Brain pericyte (primary cell): ENCODE measurements at regions not wholly inside any gene's neighbourhood (a gene's known extent, or its start where the extent isn't known, plus 50 kb on each side); places are given as distances from the start of the nearest gene placed in this dataset.

Experiments
- DNase-seq: peaks from one replicate; pipeline ENCODE4 v3.0.0-alpha.2; 2012; ENCODE audit warnings: low read depth, low spot score

- no peak for DNase-seq
Measured at GRCh38 chr13:107865643-107866031, 349.7 kb downstream of the LIG4 start.

- no peak for DNase-seq
Measured at GRCh38 chr13:107865318-107865575, 350.1 kb downstream of the LIG4 start.

- DNase-seq: no peak
Measured at GRCh38 chr13:107864543-107865317, 350.6 kb downstream of the LIG4 start.

GRCh38 chr13:107860284-107860683 lies 355.1 kb downstream of the LIG4 start:
- no peak for DNase-seq

GRCh38 chr13:107854880-107855279 lies 360.5 kb downstream of the LIG4 start:
- no peak for DNase-seq

GRCh38 chr13:107852072-107852471 lies 363.3 kb downstream of the LIG4 start:
- DNase-seq: no peak

GRCh38 chr13:107851670-107852069 lies 363.7 kb downstream of the LIG4 start:
- no peak for DNase-seq

GRCh38 chr13:107847406-107847805 lies 367.9 kb downstream of the LIG4 start:
- DNase-seq: no peak

- no peak for DNase-seq
Measured at GRCh38 chr13:107846642-107847041, 368.7 kb downstream of the LIG4 start.

- DNase-seq: no peak
Measured at GRCh38 chr13:107845911-107846310, 369.4 kb downstream of the LIG4 start.

- no peak for DNase-seq
Measured at GRCh38 chr13:107843681-107844080, 371.7 kb downstream of the LIG4 start.

GRCh38 chr13:107843281-107843680 lies 372.1 kb downstream of the LIG4 start:
- no peak for DNase-seq

- no peak for DNase-seq
Measured at GRCh38 chr13:107842562-107843180, 372.7 kb downstream of the LIG4 start.

- no peak for DNase-seq
Measured at GRCh38 chr13:107838588-107839161, 376.7 kb downstream of the LIG4 start.

GRCh38 chr13:107836685-107837084 lies 378.7 kb downstream of the LIG4 start:
- DNase-seq: no peak

- DNase-seq: no peak
Measured at GRCh38 chr13:107835339-107836018, 379.9 kb downstream of the LIG4 start.

- DNase-seq: no peak
Measured at GRCh38 chr13:107834717-107835116, 380.6 kb downstream of the LIG4 start.

GRCh38 chr13:107834281-107834680 lies 381.1 kb downstream of the LIG4 start:
- no peak for DNase-seq

GRCh38 chr13:107832500-107833100 lies 382.7 kb downstream of the LIG4 start:
- DNase-seq: no peak

GRCh38 chr13:107830804-107831203 lies 384.5 kb downstream of the LIG4 start:
- no peak for DNase-seq

GRCh38 chr13:107827840-107828549 lies 387.3 kb downstream of the LIG4 start:
- no peak for DNase-seq

GRCh38 chr13:107824635-107825034 lies 390.7 kb downstream of the LIG4 start:
- DNase-seq: no peak
